ENCODE measurements at regions not wholly inside any gene's neighbourhood (a gene's known extent, or its start where the extent isn't known, plus 50 kb on each side); places are given as distances from the start of the nearest gene placed in this dataset.

DNA sequence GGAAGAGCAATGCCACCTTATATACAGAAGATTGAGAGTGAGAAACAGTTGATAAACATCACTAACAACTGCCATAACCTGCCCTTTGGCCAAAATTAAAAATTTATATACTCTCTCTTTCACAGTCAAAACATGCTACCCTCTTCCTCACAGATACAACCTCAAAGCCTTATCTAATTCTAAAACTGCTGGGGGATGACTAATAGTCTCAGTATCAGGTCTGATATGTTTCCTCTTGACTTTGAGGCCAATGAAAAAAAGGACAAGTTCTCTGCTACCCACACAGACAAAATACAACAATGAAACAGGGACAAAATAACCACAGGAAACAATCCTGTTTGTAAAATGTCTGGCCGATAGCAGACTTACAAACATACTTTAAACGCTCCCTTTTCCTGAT, 485.6 kb upstream of the NUDT12 start:
- Histone ChIP-seq H3K9me3 (ENCODE audit: control insufficient read depth, insufficient read depth, low read depth, low read length) (no peaks in the 10 kb centered on the region), H3K4me1 (ENCODE audit: control insufficient read depth, insufficient read depth, low read length) (no peaks in the 10 kb centered on the region), H3K27ac (ENCODE audit: extremely low read depth, low read depth, low read length) (no peak overlapping the region), H3K36me3 (ENCODE audit: control insufficient read depth in 2 of 2, insufficient read depth in 1 of 2, low read length in 2 of 2) (no peaks in the 10 kb centered on the region), H3K4me3 (ENCODE audit: low read depth, low read length) (no peak overlapping the region)
- TF ChIP-seq ZNF830 (tag by site-specific recombination; IDR thresholded peaks at IDR 0.05; ENCODE audit: low read depth) = no peak
- no peak for TF ChIP-seq OVOL3 (tag by site-specific recombination; IDR thresholded peaks at IDR 0.05)
- TF ChIP-seq ZNF2 (tag by site-specific recombination; IDR thresholded peaks at IDR 0.05) = no peak
- no peak for TF ChIP-seq IKZF3 (tag by site-specific recombination; IDR thresholded peaks at IDR 0.05)
- TF ChIP-seq ZNF48 (tag by site-specific recombination; IDR thresholded peaks at IDR 0.05) = no peak
- TF ChIP-seq ZNF571 (tag by site-specific recombination; IDR thresholded peaks at IDR 0.05) = no peak
- no peak for TF ChIP-seq ZNF138 (tag by site-specific recombination; IDR thresholded peaks at IDR 0.05; ENCODE audit: borderline replicate concordance)
- no peak for TF ChIP-seq ZSCAN16 (tag by site-specific recombination; IDR thresholded peaks at IDR 0.05)
- TF ChIP-seq ZNF202 (tag by site-specific recombination; IDR thresholded peaks at IDR 0.05; ENCODE audit: borderline replicate concordance) = no peak
- TF ChIP-seq MZF1 (tag by site-specific recombination; IDR thresholded peaks at IDR 0.05; ENCODE audit: borderline replicate concordance) = no peak
- TF ChIP-seq, protein P1, sequence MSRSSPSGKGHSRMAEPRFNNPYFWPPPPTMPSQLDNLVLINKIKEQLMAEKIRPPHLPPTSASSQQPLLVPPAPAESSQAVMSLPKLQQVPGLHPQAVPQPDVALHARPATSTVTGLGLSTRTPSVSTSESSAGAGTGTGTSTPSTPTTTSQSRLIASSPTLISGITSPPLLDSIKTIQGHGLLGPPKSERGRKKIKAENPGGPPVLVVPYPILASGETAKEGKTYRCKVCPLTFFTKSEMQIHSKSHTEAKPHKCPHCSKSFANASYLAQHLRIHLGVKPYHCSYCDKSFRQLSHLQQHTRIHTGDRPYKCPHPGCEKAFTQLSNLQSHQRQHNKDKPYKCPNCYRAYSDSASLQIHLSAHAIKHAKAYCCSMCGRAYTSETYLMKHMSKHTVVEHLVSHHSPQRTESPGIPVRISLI (tag by site-specific recombination; IDR thresholded peaks at IDR 0.05) = no peak
- TF ChIP-seq ZNF701 (tag by site-specific recombination; IDR thresholded peaks at IDR 0.05) = no peak
- CTCF ChIA-PET = no interaction called here
- POLR2A ChIA-PET = no interaction called here

DNA sequence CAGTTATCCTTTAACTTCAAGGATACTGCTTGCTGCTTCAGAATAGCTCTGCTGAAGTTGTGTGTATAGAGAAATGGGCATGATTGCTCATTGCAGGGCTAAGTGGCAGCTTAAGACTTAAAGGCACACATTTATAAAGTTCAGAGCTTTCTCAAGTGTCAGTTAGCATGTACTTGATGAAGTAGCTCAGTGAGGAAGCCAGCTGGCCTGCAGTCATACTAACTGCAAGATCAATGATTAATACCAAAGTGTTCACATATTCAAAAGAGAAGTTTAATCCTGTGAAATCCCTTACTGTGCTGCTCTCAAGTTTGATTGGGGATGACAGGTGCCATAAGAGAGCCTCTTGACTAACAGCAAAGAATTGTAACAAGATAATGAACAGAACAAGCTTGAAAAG, 483.4 kb upstream of the NUDT12 start:
- CTCF ChIA-PET = interaction anchor here (0.7 kb wide), 1 partner anchor 16 kb away, joined by 3 read pairs; no protein-coding TSS in a partner anchor
- Histone ChIP-seq H3K4me1 (ENCODE audit: control insufficient read depth, insufficient read depth, low read length) (no peaks in the 10 kb centered on the region), H3K36me3 (ENCODE audit: control insufficient read depth in 2 of 2, insufficient read depth in 1 of 2, low read length in 2 of 2) (no peaks in the 10 kb centered on the region), H3K27ac (ENCODE audit: extremely low read depth, low read depth, low read length) (no peak overlapping the region), H3K4me3 (ENCODE audit: low read depth, low read length) (no peak overlapping the region), H3K9me3 (ENCODE audit: control insufficient read depth, insufficient read depth, low read depth, low read length) (no peaks in the 10 kb centered on the region)
- POLR2A ChIA-PET = no interaction called here
- TF ChIP-seq ZNF174 (tag by site-specific recombination; IDR thresholded peaks at IDR 0.05) (no peak), ZNF133 (tag by site-specific recombination; IDR thresholded peaks at IDR 0.05) (no peak), EGR2 (tag by site-specific recombination; IDR thresholded peaks at IDR 0.05; ENCODE audit: low read depth) (no peak), ZNF366 (tag by site-specific recombination; conservative IDR thresholded peaks at IDR 0.05) (no peak), ZNF155 (tag by site-specific recombination; IDR thresholded peaks at IDR 0.05) (no peak), GLI2 (tag by site-specific recombination; IDR thresholded peaks at IDR 0.05; ENCODE audit: borderline replicate concordance, low read depth) (no peak), KLF16 (tag by site-specific recombination; IDR thresholded peaks at IDR 0.05) (no peak), ZNF169 (tag by site-specific recombination; IDR thresholded peaks at IDR 0.05) (no peak), REPIN1 (tag by site-specific recombination; IDR thresholded peaks at IDR 0.05; ENCODE audit: low read depth) (no peak), ZNF549 (tag by site-specific recombination; IDR thresholded peaks at IDR 0.05) (no peak), KLF10 (tag by site-specific recombination; IDR thresholded peaks at IDR 0.05) (no peak), ZNF157 (tag by site-specific recombination; IDR thresholded peaks at IDR 0.05) (no peak)
- TF ChIP-seq, protein P2, sequence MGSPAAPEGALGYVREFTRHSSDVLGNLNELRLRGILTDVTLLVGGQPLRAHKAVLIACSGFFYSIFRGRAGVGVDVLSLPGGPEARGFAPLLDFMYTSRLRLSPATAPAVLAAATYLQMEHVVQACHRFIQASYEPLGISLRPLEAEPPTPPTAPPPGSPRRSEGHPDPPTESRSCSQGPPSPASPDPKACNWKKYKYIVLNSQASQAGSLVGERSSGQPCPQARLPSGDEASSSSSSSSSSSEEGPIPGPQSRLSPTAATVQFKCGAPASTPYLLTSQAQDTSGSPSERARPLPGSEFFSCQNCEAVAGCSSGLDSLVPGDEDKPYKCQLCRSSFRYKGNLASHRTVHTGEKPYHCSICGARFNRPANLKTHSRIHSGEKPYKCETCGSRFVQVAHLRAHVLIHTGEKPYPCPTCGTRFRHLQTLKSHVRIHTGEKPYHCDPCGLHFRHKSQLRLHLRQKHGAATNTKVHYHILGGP (tag by site-specific recombination; IDR thresholded peaks at IDR 0.05) = no peak
- TF ChIP-seq, protein P3, sequence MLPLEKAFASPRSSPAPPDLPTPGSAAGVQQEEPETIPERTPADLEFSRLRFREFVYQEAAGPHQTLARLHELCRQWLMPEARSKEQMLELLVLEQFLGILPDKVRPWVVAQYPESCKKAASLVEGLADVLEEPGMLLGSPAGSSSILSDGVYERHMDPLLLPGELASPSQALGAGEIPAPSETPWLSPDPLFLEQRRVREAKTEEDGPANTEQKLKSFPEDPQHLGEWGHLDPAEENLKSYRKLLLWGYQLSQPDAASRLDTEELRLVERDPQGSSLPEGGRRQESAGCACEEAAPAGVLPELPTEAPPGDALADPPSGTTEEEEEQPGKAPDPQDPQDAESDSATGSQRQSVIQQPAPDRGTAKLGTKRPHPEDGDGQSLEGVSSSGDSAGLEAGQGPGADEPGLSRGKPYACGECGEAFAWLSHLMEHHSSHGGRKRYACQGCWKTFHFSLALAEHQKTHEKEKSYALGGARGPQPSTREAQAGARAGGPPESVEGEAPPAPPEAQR (tag by site-specific recombination; IDR thresholded peaks at IDR 0.05) = no peak
- TF ChIP-seq, protein P1 (tag by site-specific recombination; IDR thresholded peaks at IDR 0.05) = no peak
- TF ChIP-seq, protein P4, sequence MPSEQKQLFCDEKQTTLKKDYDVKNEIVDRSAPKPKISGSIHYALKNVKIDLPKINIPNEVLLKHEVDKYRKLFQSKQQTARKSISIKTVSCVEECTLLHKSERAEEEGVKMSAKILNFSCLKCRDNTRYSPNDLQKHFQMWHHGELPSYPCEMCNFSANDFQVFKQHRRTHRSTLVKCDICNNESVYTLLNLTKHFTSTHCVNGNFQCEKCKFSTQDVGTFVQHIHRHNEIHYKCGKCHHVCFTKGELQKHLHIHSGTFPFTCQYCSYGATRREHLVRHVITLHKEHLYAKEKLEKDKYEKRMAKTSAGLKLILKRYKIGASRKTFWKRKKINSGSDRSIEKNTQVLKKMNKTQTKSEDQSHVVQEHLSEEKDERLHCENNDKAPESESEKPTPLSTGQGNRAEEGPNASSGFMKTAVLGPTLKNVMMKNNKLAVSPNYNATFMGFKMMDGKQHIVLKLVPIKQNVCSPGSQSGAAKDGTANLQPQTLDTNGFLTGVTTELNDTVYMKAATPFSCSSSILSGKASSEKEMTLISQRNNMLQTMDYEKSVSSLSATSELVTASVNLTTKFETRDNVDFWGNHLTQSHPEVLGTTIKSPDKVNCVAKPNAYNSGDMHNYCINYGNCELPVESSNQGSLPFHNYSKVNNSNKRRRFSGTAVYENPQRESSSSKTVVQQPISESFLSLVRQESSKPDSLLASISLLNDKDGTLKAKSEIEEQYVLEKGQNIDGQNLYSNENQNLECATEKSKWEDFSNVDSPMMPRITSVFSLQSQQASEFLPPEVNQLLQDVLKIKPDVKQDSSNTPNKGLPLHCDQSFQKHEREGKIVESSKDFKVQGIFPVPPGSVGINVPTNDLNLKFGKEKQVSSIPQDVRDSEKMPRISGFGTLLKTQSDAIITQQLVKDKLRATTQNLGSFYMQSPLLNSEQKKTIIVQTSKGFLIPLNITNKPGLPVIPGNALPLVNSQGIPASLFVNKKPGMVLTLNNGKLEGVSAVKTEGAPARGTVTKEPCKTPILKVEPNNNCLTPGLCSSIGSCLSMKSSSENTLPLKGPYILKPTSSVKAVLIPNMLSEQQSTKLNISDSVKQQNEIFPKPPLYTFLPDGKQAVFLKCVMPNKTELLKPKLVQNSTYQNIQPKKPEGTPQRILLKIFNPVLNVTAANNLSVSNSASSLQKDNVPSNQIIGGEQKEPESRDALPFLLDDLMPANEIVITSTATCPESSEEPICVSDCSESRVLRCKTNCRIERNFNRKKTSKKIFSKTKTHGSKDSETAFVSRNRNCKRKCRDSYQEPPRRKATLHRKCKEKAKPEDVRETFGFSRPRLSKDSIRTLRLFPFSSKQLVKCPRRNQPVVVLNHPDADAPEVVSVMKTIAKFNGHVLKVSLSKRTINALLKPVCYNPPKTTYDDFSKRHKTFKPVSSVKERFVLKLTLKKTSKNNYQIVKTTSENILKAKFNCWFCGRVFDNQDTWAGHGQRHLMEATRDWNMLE (tag by site-specific recombination; conservative IDR thresholded peaks at IDR 0.05; ENCODE audit: low read depth) = no peak

Measured in HEK293 (cell line).